ENCODE measurements at regions not wholly inside any gene's neighbourhood (a gene's known extent, or its start where the extent isn't known, plus 50 kb on each side); places are given as distances from the start of the nearest gene placed in this dataset.

GRCh38 chrX:62839596-62839995 is 511.5 kb downstream of the SPIN4 start:
- DNase-seq (no peak), ATAC-seq (peak in 1 of 4 donors; percentile 69)
- Histone ChIP-seq H3K9me3 (no peaks in the 10 kb centered on the region), H3K27me3 (no peaks in the 10 kb centered on the region), H3K4me3 (no peak overlapping the region), H3K36me3 (no peaks in the 10 kb centered on the region), H3K27ac (no peak overlapping the region), H3K4me1 (no peaks in the 10 kb centered on the region)
- intact Hi-C loops (cut with DNase I), result no loop called here
- 34% methylated on average over 2 of the region's 2 CpGs for WGBS (ENCODE audit: insufficient coverage, low coverage, low lambda C conversion rate, missing lambda C conversion rate)
- TF ChIP-seq POLR2A (IDR thresholded peaks at IDR 0.05), result no peak
- TF ChIP-seq CTCF (IDR thresholded peaks at IDR 0.05), result no peak
